ENCODE measurements at regions not wholly inside any gene's neighbourhood (a gene's known extent, or its start where the extent isn't known, plus 50 kb on each side); places are given as distances from the start of the nearest gene placed in this dataset.

DNA sequence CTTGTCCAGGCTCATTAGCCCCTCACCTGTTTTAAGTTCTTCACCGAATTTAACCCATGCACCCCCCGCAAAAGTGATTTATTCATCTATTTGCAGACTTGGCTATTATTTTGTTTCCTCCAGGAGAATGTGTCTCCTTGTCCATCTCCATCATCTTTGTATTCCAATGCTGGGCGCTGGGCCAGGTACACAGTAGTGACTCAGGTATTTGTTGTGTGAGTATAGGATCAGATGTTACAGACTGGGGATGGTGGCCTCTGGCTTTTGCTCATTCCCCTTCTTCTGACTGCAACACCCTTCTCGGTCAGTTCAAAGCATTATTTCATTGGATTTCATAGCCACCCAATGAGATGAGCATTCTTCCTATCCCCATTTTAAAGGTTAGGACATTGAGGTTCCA, 408.2 kb downstream of the MN1 start:
- no peak for DNase-seq (ENCODE audit: low spot score)

DNA sequence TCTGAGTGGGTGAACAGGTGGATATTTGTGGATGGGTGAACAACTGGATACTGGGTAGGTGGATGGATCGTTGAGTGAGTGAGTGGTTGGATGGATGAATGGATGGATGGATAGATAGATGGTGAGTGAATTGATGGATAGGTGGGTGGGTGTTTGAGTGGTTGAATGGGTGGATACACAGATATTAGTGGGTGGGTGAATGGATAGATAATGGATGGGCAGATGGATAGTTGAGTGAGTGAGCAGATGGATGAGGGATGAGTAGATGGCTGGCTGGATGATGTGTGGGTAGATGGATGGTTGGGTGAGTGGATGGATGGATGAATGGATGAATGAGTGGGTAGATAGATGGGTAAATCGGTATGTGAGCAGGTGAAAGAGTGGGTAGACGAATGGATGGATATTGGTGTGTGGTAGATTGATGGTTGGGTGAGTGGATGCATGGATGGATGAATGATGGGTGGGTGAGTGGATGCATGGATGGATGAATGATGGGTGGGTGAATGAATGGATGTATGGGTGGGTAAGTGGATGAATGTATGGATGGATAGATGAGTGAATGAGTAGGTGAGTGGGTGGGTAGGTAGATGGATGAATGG, 406.7 kb downstream of the MN1 start:
- no peak for DNase-seq (ENCODE audit: low spot score)

DNA sequence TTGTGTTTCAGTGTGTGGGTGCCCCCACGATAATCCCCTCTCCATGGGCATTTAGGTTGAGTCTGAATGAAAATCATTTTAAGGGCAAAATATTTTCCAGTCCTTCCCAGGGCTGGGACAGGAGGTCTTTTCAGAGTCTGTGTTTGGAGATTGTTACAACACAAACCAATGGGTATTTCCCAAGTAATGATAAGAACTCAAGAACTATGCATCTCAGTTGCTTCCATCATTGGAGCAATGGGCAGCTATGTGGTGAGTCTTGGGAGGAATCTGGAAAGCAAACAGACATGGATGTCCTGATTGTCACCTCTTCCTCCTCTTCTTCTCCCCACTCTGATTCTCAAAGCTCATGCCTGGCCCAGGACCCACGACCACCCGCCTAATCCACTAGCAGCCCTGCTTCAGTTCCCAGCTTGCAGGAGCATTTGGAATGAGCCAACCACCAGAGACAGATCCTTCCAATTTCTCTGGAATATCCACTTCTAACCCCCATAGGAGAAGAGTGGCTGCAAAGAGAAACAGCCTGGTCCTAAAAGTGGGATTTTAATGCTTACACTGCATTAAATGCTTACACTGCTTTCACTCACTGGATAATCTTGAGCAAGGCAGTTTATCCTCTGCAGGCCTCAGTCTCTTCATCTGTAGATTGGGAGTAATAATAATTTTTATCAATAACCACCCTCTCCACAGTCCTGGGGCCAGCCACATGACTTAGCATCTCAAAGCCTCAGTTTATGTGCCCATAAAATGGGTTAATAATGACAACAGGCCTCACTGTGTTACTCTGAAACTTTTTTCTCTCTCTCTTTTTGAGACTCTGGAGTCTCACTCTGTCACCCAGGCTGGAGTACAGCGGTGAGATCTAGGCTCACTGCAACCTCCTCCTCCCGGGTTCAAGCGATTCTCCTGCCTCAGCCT, 404.3 kb downstream of the MN1 start:
- DNase-seq (ENCODE audit: low spot score): no peak

DNA sequence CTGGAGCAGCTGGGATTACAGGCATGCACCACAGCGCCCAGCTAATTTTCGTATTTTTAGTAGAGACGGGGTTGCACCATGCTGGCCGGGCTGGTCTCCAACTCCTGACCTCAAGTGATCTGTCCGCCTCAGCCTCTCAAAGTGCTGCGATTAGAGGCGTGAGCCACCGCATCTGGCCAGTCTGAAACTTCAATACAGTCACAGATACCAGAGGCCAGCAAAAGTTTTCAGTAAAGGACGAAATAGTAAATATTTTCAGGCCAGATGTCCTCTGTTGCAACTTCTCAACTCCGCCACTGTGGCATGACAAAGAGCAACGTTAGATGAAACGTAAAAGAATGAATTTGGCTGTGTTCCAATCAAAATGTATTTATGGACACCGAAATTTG, 403.6 kb downstream of the MN1 start:
- DNase-seq (ENCODE audit: low spot score): no peak

DNA sequence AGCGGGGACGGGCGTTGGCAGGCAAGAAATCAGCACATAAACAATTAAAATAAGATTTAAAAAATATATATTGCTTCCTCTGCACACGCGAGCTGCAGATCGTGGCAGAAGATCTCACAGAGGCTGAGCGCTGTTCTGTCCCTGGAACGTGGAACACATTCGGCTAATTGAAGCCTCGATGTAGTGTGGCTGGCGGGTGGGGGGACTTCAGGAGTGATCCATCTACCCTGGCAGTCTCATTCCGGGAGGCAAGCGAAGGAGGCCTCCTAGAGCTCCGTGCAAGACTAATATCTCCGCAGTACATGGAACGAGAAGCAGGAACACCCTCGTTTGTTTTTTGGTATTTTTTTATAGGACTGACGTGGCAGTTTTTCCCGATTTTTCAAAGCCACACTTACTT, 402.4 kb downstream of the MN1 start:
- no peak for DNase-seq (ENCODE audit: low spot score)

DNA sequence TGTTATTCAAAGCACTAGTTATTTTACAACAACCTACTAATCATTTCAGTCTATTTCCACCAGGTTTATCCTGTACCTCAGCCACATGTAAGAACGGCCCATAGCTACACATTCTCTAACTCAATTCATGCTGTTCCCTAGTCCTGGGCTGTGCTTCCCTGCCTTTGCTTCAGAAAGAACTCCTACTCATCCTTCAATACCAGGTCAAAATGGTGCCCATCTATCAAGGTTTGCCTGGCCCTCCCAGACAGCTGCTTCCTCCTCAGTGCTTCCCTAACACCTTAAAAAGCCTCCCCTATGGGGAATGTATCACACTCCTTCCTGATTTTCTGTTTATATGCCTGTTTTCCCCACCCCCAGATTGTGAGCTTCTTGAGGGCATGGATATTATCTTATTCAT, 400.7 kb downstream of the MN1 start:
- DNase-seq (ENCODE audit: low spot score): no peak

DNA sequence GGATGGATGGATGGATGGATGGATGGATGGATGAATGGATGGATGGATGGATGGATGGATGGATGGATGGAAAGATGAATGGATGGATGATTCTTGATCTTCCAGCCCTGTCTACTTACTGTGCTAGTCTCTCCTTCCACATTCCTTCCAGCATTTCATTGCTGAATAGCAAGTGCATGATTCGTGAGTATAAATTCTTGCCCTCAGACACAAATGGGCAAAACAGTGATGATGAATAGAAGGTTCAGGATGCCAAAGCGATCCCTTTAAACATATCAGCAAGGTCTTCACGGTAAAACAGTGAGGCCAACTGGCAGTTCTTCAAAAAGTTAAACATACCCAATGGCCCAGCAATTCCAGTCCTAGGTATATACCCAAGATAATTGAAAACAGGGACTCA, 400.2 kb downstream of the MN1 start:
- no peak for DNase-seq (ENCODE audit: low spot score)

DNA sequence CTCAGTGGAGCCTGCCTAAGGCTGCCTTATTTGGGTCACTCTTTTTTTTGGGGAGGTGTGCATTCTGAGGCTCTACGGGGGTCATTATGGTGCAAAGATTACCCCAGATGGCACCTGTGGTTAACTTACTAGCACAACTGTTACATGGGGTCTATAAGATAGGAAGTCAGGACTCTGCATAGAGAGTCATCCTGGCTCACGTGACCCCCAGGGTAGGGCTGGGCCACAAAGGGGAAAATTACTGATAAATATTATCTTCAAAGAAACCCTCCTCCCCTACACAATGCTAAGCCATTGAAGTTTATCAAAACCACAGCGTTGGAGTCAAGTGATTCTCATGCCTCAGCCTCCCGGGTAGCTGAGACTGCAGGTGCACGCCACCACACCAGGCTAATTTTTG, 397.1 kb downstream of the MN1 start:
- DNase-seq (ENCODE audit: low spot score): no peak

DNA sequence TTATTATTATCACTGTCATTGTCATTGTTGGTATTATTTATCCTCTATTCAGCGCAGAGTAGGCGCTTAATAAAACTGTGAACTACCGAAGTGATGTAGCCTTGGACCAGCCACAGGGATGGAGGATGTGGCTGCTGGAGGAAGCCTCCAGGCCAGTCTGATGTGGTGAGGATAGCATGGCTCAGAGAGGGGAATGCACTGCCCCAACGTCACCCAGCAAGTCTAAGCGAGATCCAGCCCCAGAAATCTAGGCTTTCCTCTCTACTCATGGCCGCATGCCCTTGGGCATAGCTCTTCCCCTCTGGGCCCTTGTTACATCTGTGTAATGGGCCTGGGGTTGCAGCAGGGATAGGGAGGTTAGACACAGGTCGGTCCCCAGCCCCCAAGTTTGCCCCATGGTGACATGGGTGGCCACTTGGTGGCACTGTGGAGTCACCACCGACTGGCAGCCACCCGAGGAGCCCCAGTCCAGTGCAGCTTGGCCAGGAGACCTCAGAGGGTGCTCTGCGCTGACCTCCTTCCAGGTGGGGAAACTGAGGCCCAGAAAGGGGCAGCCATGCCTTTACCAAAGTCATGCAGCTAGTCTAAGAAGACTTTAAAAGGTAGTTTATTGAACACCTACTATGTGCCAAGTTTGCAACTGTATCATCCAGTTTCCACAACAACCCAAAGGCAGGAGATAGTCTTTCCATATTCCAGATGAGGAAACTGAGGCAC, 395.7 kb downstream of the MN1 start:
- DNase-seq (ENCODE audit: low spot score): peak; percentile 87

DNA sequence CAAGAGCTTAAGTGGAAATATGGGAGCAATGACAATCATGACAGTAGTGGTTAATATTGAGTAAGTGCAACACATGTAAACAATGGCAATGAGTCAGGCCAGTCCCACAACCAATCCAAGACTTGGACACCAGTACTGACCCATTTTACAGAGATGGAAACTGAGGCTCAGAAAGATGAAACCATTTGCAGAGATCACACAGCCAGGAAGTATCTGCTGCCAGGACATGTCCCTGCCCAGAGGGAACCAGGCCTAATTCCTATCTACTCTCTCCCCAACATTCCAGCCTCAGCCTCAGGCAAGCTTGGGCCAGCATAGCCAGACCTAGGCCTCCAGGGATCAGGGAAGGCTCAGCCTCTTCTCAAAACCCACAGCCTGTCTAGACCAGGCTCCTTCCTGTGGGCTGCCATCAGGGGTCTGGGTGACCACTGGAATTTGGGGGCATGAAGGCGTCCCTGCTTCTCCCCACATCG, 395.1 kb downstream of the MN1 start:
- no peak for DNase-seq (ENCODE audit: low spot score)

DNA sequence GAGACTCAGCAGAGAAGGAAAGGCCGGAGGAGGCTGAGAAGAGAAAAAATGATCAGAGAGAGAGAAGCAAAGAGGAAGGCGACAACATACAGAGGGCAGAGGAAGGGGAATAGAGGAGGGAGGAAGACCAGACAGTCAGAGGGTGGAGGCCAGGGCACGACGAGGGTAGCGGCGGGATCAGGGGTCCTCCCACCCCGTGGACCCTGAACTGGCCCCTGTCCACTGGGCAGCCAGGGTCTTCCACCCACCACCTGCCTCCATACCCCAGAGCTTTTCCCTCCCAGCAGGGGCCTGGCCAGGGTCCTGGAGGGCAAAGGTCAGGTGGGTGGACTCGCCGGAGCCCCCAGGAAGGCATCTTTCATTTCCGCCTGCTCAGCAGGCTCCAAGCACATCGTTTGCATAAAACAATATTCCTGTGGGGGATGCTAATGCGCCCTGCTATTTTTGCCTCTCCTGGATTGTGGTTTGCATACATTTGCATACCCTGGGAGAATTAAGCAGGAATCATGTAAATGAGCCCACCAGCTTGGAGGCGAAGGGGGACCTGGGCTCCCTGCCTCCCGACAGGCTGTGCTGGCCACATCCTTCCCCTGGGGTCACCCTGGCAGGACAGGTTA, 394.1 kb downstream of the MN1 start:
- no peak for DNase-seq (ENCODE audit: low spot score)

DNA sequence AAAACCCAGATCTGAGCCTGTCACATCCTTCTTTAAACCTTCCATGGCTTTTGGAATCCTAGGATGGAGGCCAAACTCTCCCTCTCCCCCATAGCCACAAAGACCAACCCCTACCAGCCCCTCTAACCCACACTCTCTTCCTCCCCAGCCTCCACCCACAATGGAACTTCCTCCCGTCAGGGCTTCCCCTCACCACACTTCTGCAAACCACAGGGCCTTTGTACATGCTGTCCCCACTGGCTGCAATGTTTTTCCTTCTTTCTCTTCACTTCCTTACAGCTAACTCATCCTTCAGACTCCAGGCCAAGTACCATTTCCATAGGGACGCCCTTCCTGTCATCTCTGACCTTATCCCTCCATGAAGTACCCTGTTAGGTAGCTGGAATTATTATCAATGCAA, 393.5 kb downstream of the MN1 start:
- DNase-seq (ENCODE audit: low spot score): no peak

DNA sequence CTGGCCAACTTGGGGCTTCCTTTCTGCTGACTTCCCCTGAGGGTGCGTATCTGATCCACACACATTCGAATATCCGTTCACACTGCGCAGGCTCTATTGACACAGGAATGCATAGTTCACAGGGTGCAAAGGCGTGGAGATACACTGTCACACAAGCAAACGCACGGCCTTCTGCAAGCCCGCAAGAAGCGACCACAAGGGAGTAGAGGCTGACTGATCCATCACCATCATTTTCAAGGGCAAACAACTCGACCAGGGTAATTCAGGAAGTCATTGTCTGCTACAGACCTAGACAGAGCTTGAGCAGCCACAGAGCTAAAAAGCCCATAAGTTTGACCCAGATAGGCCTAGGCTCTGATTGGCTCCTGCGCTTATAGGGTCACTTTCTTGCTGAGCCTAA, 392.3 kb downstream of the MN1 start:
- no peak for DNase-seq (ENCODE audit: low spot score)

DNA sequence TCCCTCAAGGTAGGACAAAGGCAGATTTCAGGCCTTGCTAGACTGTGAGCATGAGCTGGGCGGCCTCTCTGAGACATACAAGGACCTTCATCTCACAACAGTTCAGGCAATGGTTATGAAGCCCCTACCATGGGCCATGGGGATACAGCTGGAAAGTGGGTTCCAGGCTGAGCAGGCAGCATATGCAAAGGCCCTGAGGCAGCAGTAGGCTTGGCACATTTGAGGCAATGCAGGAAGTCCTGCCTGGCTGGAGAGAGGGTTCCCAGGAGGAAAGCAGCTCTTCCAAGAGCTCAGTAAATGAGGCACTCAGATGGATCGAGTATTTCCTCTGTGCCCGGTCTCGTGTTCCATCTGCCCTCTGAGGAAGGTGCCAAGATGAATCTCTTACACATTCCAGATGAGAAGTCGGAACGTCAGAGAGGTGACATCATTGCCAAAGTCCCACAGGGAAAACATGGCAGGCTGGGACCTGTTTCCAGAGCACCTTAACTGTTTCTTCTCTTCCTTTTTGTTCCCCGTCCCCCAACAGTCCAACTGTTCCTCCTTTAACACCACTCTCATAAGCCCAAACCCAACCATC, 388.6 kb downstream of the MN1 start:
- DNase-seq (ENCODE audit: low spot score): no peak

DNA sequence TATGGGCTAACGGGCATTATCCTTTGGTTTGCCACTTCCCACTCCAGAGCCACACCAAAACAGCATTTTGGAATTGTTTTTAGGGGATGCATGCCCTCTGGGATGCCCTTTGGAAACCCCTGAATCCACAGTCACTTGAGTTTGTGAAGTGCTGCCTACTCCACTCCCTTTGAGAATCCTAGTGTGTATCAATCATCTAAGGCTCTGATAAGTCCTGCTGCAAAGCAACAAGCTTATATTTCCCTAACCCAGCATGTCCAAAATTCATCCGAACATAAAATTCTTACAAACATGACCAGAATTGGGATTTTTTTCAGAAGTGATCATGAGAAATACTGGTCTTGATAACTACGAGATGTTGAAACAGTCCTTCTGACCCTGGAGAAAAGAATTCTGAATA, 387.9 kb downstream of the MN1 start:
- DNase-seq (ENCODE audit: low spot score): no peak

DNA sequence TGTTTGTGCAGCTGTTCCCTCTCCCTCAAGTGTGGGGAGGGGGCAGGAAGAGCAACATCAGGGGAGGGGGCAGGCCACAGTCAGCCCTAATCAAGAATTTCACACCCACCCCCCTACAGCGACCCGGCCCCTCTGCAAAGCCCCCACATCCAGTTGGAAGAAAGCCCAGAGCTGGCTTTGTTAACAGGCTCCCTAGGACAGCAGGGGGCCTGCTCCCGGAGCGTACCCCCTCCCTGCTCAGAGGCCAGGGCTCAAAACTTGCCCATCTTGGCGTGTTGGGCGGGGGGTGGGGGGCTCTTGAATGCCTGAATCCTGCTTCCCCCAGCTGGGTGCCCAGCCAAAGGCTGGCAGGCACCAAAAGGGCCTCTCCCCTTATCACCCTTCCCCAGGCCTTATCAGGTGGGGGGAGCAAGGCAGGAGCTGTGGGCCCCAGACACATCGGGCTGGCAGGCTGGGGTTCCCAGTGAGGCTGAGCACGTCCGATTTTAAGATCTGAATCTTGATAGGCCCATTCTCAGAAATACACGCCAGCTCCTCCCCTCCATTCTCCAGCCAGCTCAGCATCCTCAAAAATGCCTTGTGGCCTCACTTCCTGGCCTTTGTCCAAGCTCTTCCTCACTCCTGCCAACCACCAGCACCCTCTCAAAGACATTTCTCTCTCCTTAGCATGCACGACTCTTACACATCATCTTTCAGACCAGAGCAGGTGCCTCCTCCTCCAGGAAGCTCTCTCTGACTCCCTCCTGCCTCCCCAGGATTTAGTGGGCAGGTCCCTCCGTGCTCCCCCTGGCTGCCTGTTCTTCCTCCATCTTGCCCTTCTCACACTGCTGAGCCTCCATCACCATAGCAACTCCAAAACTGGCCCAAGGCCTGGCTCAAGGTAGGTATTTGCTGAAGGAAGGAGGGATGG, 384.8 kb downstream of the MN1 start:
- peak; percentile 78 for DNase-seq (ENCODE audit: low spot score)

DNA sequence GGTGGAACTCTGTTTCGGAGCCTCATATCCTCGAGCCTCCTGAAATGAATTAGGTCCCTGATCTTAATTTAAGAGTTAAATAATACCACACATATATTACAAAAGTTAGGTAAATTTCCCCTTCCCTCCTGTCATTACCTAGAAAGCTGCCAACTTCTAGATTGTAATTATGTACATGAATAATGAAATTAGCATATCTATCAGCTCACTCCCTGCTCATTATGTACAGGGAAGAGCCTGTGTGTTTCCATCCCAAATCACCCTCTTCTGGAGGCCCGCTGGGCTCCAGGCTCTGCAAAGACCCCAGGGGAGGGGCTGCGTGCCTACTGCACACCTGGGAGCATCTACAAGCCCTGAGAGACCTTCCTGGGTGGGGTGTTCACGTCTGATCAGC, 384.1 kb downstream of the MN1 start:
- no peak for DNase-seq (ENCODE audit: low spot score)

DNA sequence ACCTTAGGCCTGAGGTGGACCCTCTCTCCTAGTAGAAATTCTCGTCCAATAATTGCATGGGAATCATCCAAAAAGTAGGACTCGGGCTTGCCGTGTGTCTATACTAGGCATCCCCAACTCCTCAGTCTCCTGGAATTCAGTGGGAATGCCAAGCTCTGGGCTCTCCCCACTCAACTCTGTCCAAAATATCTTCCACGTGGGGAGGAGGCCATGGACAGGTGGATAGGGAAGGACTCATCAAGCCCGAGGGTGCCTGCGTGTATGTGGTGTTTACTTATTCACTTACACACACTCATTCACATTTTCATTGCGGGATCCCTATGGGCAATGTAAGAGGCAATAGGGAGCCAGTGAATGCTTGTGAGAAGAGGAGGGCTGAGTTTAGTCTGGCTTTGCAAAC, 383.3 kb downstream of the MN1 start:
- DNase-seq (ENCODE audit: low spot score): no peak

DNA sequence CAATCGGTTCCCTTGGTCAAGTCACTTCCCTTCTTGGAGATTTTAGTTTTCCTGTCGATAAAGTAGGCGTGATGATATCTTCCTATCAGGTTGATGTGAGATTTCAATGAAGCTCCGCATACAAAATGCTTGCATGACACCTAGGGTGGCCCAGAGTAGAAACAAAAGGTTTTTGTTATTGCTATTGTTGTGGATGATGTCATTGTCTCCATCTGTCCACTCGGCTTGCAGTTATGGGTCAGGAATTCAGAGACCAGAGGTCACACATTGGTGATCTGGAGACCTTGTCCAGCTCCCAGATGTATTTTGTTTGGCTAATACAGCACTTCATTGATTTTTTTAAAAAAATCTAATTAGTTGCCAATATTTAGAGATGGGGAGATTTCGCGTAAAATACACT, 382.1 kb downstream of the MN1 start:
- no peak for DNase-seq (ENCODE audit: low spot score)

DNA sequence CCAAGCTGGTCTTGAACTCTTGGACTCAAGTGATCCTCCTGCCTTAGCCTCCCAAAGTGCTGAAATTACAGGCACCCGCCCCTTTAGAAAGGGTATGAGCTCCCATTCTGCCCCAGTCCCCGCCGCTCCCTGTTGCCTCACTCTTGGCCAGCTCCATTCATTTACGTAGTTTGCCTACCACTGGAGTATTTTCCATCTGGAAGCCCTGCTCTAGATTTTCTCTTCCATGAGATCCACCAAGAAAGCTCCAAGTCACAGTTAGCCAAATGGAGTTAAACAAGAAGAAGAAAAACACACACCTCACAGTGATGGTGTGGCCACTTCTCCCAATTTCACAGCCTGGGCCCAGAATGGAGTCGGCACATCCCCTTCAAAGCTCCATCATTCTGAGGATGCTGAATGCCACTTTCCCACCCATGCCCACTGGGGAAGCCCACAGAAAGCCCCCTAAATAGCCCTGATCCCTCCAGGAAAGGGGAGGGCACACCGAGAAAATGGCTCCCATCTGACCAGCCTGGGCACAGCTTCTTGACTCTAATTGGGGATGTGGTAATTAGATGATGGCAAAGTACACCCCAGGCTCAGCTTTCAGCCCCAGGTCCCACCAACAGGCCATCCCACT, 381.2 kb downstream of the MN1 start:
- no peak for DNase-seq (ENCODE audit: low spot score)

Measured in iPS-NIHi11 (cell line).